SK-N-SH (cell line): ENCODE measurements at regions not wholly inside any gene's neighbourhood (a gene's known extent, or its start where the extent isn't known, plus 50 kb on each side); places are given as distances from the start of the nearest gene placed in this dataset.

Source experiments
- CTCF ChIA-PET: fragments of 300-600, 350-600 bp; formaldehyde crosslinking; extraction: SDS; loops from one replicate; lab custom pipeline; 2021; lab: Yijun Ruan, JAX
- POLR2A ChIA-PET: fragments of 350-600 bp; sonication (Branson Sonifier 250); formaldehyde crosslinking; extraction: SDS; loops from one replicate; lab custom pipeline; 2020; ENCODE audit warnings: antibody characterized with exemption, inconsistent platforms; lab: Yijun Ruan, JAX
- DNase-seq: peaks from one replicate; pipeline ENCODE4 v3.0.0; 2012
- H2AFZ ChIP-seq: fragments of 200-600 bp; sonication (generic); 2 replicates; pipeline ENCODE4 v1.8.1; 2016; ENCODE audit warnings: antibody characterized with exemption, mild to moderate bottlenecking, low read depth
- H3F3A ChIP-seq: fragments of 200-600 bp; sonication (generic); replicated peaks from 2 replicates; pipeline ENCODE3; 2016; ENCODE audit warnings: antibody characterized with exemption, mild to moderate bottlenecking; ENCODE audit not compliant: insufficient read depth
- H3K27ac ChIP-seq, 2 experiments: fragments of 200-500 bp in 1 of 2; fragments of 200-600 bp in 1 of 2; sonication (Bioruptor generic) in 1 of 2; sonication (generic), shearing (Covaris generic) in 1 of 2; 2 replicates each; pipeline versions ENCODE4 v1.5.1 to v1.6.1; 2014 to 2016; ENCODE audit warnings: low read depth in 2 of 2, inconsistent platforms in 1 of 2, low read length in 1 of 2, mild to moderate bottlenecking in 1 of 2, mixed read lengths in 1 of 2
- H3K27me3 ChIP-seq: fragments of 200-600 bp; sonication (generic), shearing (Covaris generic); 2 replicates; pipeline ENCODE4 v1.6.1; 2016; ENCODE audit warnings: mixed run types; ENCODE audit not compliant: insufficient read depth
- H3K36me3 ChIP-seq, 2 experiments: fragments of 200-500 bp in 1 of 2; fragments of 200-600 bp in 1 of 2; sonication (Bioruptor generic) in 1 of 2; sonication (generic) in 1 of 2; replicated peaks in 1 of 2; 2 replicates each; pipeline versions ENCODE3 to v1.5.1; 2014 to 2016; ENCODE audit warnings: low read length in 1 of 2, mild to moderate bottlenecking in 1 of 2; ENCODE audit not compliant: insufficient read depth in 2 of 2, control insufficient read depth in 1 of 2
- H3K4me1 ChIP-seq, 2 experiments: fragments of 200-500 bp in 1 of 2; fragments of 200-600 bp in 1 of 2; sonication (Bioruptor generic) in 1 of 2; sonication (generic), shearing (Covaris generic) in 1 of 2; 2 replicates each; pipeline versions ENCODE4 v1.5.1 to v1.6.1; 2014 to 2016; ENCODE audit warnings: low read depth in 1 of 2, low read length in 1 of 2, mixed run types in 1 of 2; ENCODE audit not compliant: insufficient read depth in 2 of 2, control insufficient read depth in 1 of 2
- H3K4me2 ChIP-seq: fragments of 200-600 bp; sonication (generic), shearing (Covaris generic); 2 replicates; pipeline ENCODE4 v1.6.1; 2017; ENCODE audit warnings: mixed run types
- H3K4me3 ChIP-seq, 2 experiments: fragments of 200-500 bp in 1 of 2; fragments of 200-600 bp in 1 of 2; sonication (Bioruptor generic) in 1 of 2; sonication (generic), shearing (Covaris generic) in 1 of 2; 2 replicates each; pipeline versions ENCODE4 v1.5.1 to v1.8.1; 2014 to 2016; ENCODE audit warnings: low read depth in 2 of 2, inconsistent platforms in 1 of 2, low read length in 1 of 2, mild to moderate bottlenecking in 1 of 2, mixed read lengths in 1 of 2, moderate library complexity in 1 of 2
- H3K79me2 ChIP-seq: fragments of 200-600 bp; sonication (generic); 2 replicates; pipeline ENCODE4 v1.8.1; 2017; ENCODE audit warnings: mild to moderate bottlenecking; ENCODE audit not compliant: insufficient read depth
- H3K9ac ChIP-seq: fragments of 200-600 bp; sonication (generic); 2 replicates; pipeline ENCODE4 v1.6.1; 2017; ENCODE audit warnings: mixed run types
- H3K9me2 ChIP-seq: fragments of 200-600 bp; sonication (generic); 2 replicates; pipeline ENCODE4 v1.6.1; 2017; ENCODE audit warnings: mixed run types
- H3K9me3 ChIP-seq: fragments of 200-600 bp; sonication (generic); 2 replicates; pipeline ENCODE4 v1.6.1; 2017; ENCODE audit warnings: mixed run types, mild to moderate bottlenecking, moderate library complexity
- H4K20me1 ChIP-seq: fragments of 200-600 bp; sonication (generic); 2 replicates; pipeline ENCODE4 v1.6.1; 2017; ENCODE audit warnings: mild to moderate bottlenecking, mixed run types; ENCODE audit not compliant: insufficient read depth
- CHD2 ChIP-seq: fragments of 150-350 bp; IDR thresholded peaks from 2 replicates; pipeline ENCODE4 v1.6.1; 2018; ENCODE audit warnings: low read length; ENCODE audit not compliant: partially characterized antibody
- CTCF ChIP-seq: fragments of 200-600 bp; sonication (generic); IDR thresholded peaks from 2 replicates; pipeline ENCODE4 v1.6.1; 2017; ENCODE audit warnings: antibody characterized with exemption, mild to moderate bottlenecking, moderate library complexity
- EP300 ChIP-seq, 2 experiments: IDR thresholded peaks; 2 replicates each; pipeline versions ENCODE4 v1.4.0 to v1.6.1; 2012; ENCODE audit warnings: borderline replicate concordance in 1 of 2, low read depth in 1 of 2, low read length in 1 of 2
- FOSL2 ChIP-seq: IDR thresholded peaks from 2 replicates; pipeline ENCODE4 v1.4.0; 2012; ENCODE audit warnings: low read depth, mild to moderate bottlenecking, moderate library complexity, borderline replicate concordance
- FOXJ3 ChIP-seq: sonication (generic); formaldehyde crosslinking; IDR thresholded peaks from 2 replicates; pipeline ENCODE4 v1.5.1; 2020; ENCODE audit warnings: mild to moderate bottlenecking, missing genetic modification reagents
- FOXM1 ChIP-seq: IDR thresholded peaks from 2 replicates; pipeline ENCODE4 v1.4.0; 2012; ENCODE audit warnings: low read depth, mild to moderate bottlenecking
- IRF3 ChIP-seq: fragments of 150-350 bp; IDR thresholded peaks from 2 replicates; pipeline ENCODE4 v1.6.1; 2016; ENCODE audit warnings: mild to moderate bottlenecking, low read depth, low read length
- MEF2A ChIP-seq: IDR thresholded peaks from 2 replicates; pipeline ENCODE4 v1.4.0; 2012; ENCODE audit warnings: low read depth, borderline replicate concordance
- POLR2AphosphoS5 ChIP-seq: IDR thresholded peaks from 2 replicates; pipeline ENCODE4 v1.6.1; 2012; ENCODE audit warnings: low read depth, low read length
- RAD21 ChIP-seq: IDR thresholded peaks from 2 replicates; pipeline ENCODE4 v1.6.1; 2012; ENCODE audit warnings: mild to moderate bottlenecking, low read length
- REST ChIP-seq: IDR thresholded peaks from 2 replicates; pipeline ENCODE4 v1.6.1; 2012; ENCODE audit warnings: mild to moderate bottlenecking, low read depth, low read length, moderate library complexity
- RFX5 ChIP-seq: IDR thresholded peaks from 2 replicates; pipeline ENCODE4 v1.6.1; 2012; ENCODE audit warnings: mild to moderate bottlenecking, improper control_type of control experiment, low read length
- SMC3 ChIP-seq: IDR thresholded peaks from 2 replicates; pipeline ENCODE4 v1.6.1; 2012; ENCODE audit warnings: low read depth, low read length, improper control_type of control experiment
- TAF1 ChIP-seq: IDR thresholded peaks from 2 replicates; pipeline ENCODE4 v1.6.1; 2012; ENCODE audit warnings: low read depth, mild to moderate bottlenecking, low read length, moderate library complexity, borderline replicate concordance
- TCF12 ChIP-seq: IDR thresholded peaks from 2 replicates; pipeline ENCODE4 v1.4.0; 2012
- TEAD4 ChIP-seq: IDR thresholded peaks from 2 replicates; pipeline ENCODE4 v1.4.0; 2012; ENCODE audit warnings: mild to moderate bottlenecking, borderline replicate concordance; ENCODE audit not compliant: insufficient read depth
- YY1 ChIP-seq: IDR thresholded peaks from 2 replicates; pipeline ENCODE4 v1.4.0; 2012; ENCODE audit warnings: low read depth, mild to moderate bottlenecking
- ZBTB33 ChIP-seq: IDR thresholded peaks from 2 replicates; pipeline ENCODE4 v1.4.0; 2012; ENCODE audit warnings: low read depth, borderline replicate concordance
- WGBS: methylation state at CpG from one replicate; pipeline ENCODE4 v1.1.6; 2017; ENCODE audit warnings: low lambda C conversion rate; 5-methylcytosine and 5-hydroxymethylcytosine counted together

- no peak for TF ChIP-seq IRF3
- TF ChIP-seq RFX5: no peak
- no peak for TF ChIP-seq TCF12
- TF ChIP-seq CHD2: no peak
- no peak for TF ChIP-seq TAF1
- no peak for TF ChIP-seq YY1
- no peak for TF ChIP-seq FOXJ3 (CRISPR knock-in tag)
- no peak for TF ChIP-seq FOSL2
- no peak for TF ChIP-seq POLR2AphosphoS5
Observed at GRCh38 chr20:39990692-39991091, 698.3 kb downstream of the MAFB start (continued).

GRCh38 chr20:39988991-39989390 lies 700.0 kb downstream of the MAFB start:
- no peaks in the 10 kb centered on the region for H3K36me3 ChIP-seq
- 0 out of 2 replicates have a peak, but pooled peaks cover 3% of the 10 kb centered on the region for H3K9me3 ChIP-seq
- 0% methylated on average over 1 of the region's 1 CpG for whole genome bisulfite sequencing
- TF ChIP-seq CTCF: no peak
- no peak for TF ChIP-seq IRF3
- no peak for TF ChIP-seq FOXM1
- no peak for TF ChIP-seq MEF2A
- no peak for TF ChIP-seq SMC3
- TF ChIP-seq TEAD4: no peak
- no peak for TF ChIP-seq REST
- no peak for TF ChIP-seq RAD21
- TF ChIP-seq EP300 (IDR thresholded peaks at IDR 0.05; ENCODE audit: borderline replicate concordance in 1 of 2, low read depth in 1 of 2, low read length in 1 of 2): no peak
- TF ChIP-seq ZBTB33: no peak
- no peak for TF ChIP-seq RFX5
- H3K4me3 ChIP-seq: no peak overlapping the region
- H2AFZ ChIP-seq: no peak overlapping the region
- POLR2A ChIA-PET: no interaction called here
- no peaks in the 10 kb centered on the region for H3K79me2 ChIP-seq
- no peaks in the 10 kb centered on the region for H4K20me1 ChIP-seq
- no peak for DNase-seq
- no peak overlapping the region for H3K27ac ChIP-seq
- CTCF ChIA-PET: no interaction called here
- no peaks in the 10 kb centered on the region for H3F3A ChIP-seq
- no peak overlapping the region for H3K9ac ChIP-seq
- H3K9me2 ChIP-seq: no peaks in the 10 kb centered on the region
- H3K27me3 ChIP-seq: no peaks in the 10 kb centered on the region
- no peak overlapping the region for H3K4me2 ChIP-seq
- peaks cover 8% of the 10 kb centered on the region in 2 experiments; a peak in 3 of 4 replicates for H3K4me1 ChIP-seq
